ENCODE measurements at regions not wholly inside any gene's neighbourhood (a gene's known extent, or its start where the extent isn't known, plus 50 kb on each side); places are given as distances from the start of the nearest gene placed in this dataset.

GRCh38 chr22:48944751-48945620, 882.7 kb downstream of the BRD1 start (continued):
- no peak for TF ChIP-seq CREB5 (CRISPR knock-in tag; IDR thresholded peaks at IDR 0.05; ENCODE audit: low read depth)

DNA sequence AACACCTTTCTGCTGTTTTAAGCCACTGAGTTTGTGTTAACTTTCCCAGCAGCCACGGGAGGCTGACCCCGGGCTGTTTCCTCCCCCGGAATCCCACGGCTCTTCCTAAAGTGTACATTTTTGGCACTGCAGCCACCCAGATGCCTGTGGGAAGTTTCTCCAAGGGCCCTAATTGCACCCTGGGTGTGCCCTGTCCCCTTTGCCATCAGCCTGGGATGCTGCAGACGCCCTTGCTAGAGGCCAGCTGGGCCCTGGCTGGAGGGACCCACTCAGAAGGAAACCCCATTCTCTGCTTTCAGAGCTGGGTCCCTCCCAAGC, 883.3 kb downstream of the BRD1 start:
- no peak for ATAC-seq
- TF ChIP-seq ZNF8 (CRISPR knock-in tag; IDR thresholded peaks at IDR 0.05) = no peak
- no peak for TF ChIP-seq ZNF70 (CRISPR knock-in tag; IDR thresholded peaks at IDR 0.05)
- TF ChIP-seq ZFP30 (CRISPR knock-in tag; IDR thresholded peaks at IDR 0.05) = no peak
- no peak for TF ChIP-seq BACH2 (CRISPR knock-in tag; IDR thresholded peaks at IDR 0.05; ENCODE audit: borderline replicate concordance)
- no peak for TF ChIP-seq RARB (CRISPR knock-in tag; IDR thresholded peaks at IDR 0.05)
- TF ChIP-seq ARNTL (CRISPR knock-in tag; IDR thresholded peaks at IDR 0.05; ENCODE audit: borderline replicate concordance, low read depth) = no peak
- no peak for TF ChIP-seq ESRRG (CRISPR knock-in tag; IDR thresholded peaks at IDR 0.05)
- TF ChIP-seq ISL1 (CRISPR knock-in tag; IDR thresholded peaks at IDR 0.05) = no peak
- no peak for TF ChIP-seq PPARA (CRISPR knock-in tag; IDR thresholded peaks at IDR 0.05; ENCODE audit: borderline replicate concordance)
- no peak for TF ChIP-seq GLIS3 (CRISPR knock-in tag; IDR thresholded peaks at IDR 0.05)
- TF ChIP-seq TCF4 (CRISPR knock-in tag; IDR thresholded peaks at IDR 0.05; ENCODE audit: borderline replicate concordance) = no peak
- TF ChIP-seq ZNF565 (CRISPR knock-in tag; conservative IDR thresholded peaks at IDR 0.05; ENCODE audit: low read depth) = no peak

- TF ChIP-seq, protein P1, sequence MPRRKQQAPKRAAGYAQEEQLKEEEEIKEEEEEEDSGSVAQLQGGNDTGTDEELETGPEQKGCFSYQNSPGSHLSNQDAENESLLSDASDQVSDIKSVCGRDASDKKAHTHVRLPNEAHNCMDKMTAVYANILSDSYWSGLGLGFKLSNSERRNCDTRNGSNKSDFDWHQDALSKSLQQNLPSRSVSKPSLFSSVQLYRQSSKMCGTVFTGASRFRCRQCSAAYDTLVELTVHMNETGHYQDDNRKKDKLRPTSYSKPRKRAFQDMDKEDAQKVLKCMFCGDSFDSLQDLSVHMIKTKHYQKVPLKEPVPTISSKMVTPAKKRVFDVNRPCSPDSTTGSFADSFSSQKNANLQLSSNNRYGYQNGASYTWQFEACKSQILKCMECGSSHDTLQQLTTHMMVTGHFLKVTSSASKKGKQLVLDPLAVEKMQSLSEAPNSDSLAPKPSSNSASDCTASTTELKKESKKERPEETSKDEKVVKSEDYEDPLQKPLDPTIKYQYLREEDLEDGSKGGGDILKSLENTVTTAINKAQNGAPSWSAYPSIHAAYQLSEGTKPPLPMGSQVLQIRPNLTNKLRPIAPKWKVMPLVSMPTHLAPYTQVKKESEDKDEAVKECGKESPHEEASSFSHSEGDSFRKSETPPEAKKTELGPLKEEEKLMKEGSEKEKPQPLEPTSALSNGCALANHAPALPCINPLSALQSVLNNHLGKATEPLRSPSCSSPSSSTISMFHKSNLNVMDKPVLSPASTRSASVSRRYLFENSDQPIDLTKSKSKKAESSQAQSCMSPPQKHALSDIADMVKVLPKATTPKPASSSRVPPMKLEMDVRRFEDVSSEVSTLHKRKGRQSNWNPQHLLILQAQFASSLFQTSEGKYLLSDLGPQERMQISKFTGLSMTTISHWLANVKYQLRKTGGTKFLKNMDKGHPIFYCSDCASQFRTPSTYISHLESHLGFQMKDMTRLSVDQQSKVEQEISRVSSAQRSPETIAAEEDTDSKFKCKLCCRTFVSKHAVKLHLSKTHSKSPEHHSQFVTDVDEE (CRISPR knock-in tag; IDR thresholded peaks at IDR 0.05) = no peak
- no peak for TF ChIP-seq SNAI2 (CRISPR knock-in tag; IDR thresholded peaks at IDR 0.05)
- no peak for TF ChIP-seq CREB5 (CRISPR knock-in tag; IDR thresholded peaks at IDR 0.05; ENCODE audit: low read depth)
- TF ChIP-seq CSRNP3 (CRISPR knock-in tag; IDR thresholded peaks at IDR 0.05) = no peak
- TF ChIP-seq BACH2 (CRISPR knock-in tag; IDR thresholded peaks at IDR 0.05; ENCODE audit: borderline replicate concordance) = no peak
- no peak for TF ChIP-seq OSR1 (CRISPR knock-in tag; IDR thresholded peaks at IDR 0.05)
- TF ChIP-seq ESRRG (CRISPR knock-in tag; IDR thresholded peaks at IDR 0.05) = no peak
- no peak for TF ChIP-seq ISL1 (CRISPR knock-in tag; IDR thresholded peaks at IDR 0.05)
- TF ChIP-seq TOX (CRISPR knock-in tag; IDR thresholded peaks at IDR 0.05; ENCODE audit: borderline replicate concordance) = no peak
- no peak for TF ChIP-seq ZC3H10 (CRISPR knock-in tag; IDR thresholded peaks at IDR 0.05)
- TF ChIP-seq ZFP3 (CRISPR knock-in tag; IDR thresholded peaks at IDR 0.05) = no peak
- TF ChIP-seq ZFP30 (CRISPR knock-in tag; IDR thresholded peaks at IDR 0.05) = no peak
- no peak for TF ChIP-seq PATZ1 (CRISPR knock-in tag; IDR thresholded peaks at IDR 0.05; ENCODE audit: borderline replicate concordance)
- TF ChIP-seq ZNF565 (CRISPR knock-in tag; conservative IDR thresholded peaks at IDR 0.05; ENCODE audit: low read depth) = no peak
- no peak for TF ChIP-seq ARNTL (CRISPR knock-in tag; IDR thresholded peaks at IDR 0.05; ENCODE audit: borderline replicate concordance, low read depth)
- peak; percentile 89 for ATAC-seq
Observed at GRCh38 chr22:48943567-48944432, 883.9 kb downstream of the BRD1 start.

Data from SK-N-SH treated with all-trans-retinoic acid at 6 μM for 48 hours (cell line).